Body of pancreas (tissue), 4 donors: ENCODE measurements at regions not wholly inside any gene's neighbourhood (a gene's known extent, or its start where the extent isn't known, plus 50 kb on each side); places are given as distances from the start of the nearest gene placed in this dataset.

ENCODE experiments used
- ATAC-seq: fragments of 150-250 bp; one replicate; pipeline ENCODE4 v1.9.1; 2016
- DNase-seq, 4 donors: peaks; one replicate each; pipeline ENCODE4 v3.0.0-alpha.2; 2019
- H3K27ac ChIP-seq, 4 donors: fragments of 200-600 bp; sonication (generic); 1 replicate in 3 of 4; 2 replicates in 1 of 4; pipeline versions ENCODE4 v1.5.1 to v1.6.1; 2016 to 2019; ENCODE audit warnings: mild to moderate bottlenecking in 1 of 4, mixed read lengths in 1 of 4, moderate library complexity in 1 of 4
- H3K27me3 ChIP-seq, 2 donors: fragments of 200-600 bp; sonication (generic); one replicate each; pipeline ENCODE4 v1.6.0; 2016; ENCODE audit warnings: mild to moderate bottlenecking in 1 of 2
- H3K36me3 ChIP-seq, 2 donors: fragments of 200-600 bp; sonication (generic); replicated peaks in 1 of 2; 2 replicates each; pipeline ENCODE4 v1.5.1; 2016; ENCODE audit warnings: low read depth in 2 of 2; ENCODE audit not compliant: insufficient read depth in 1 of 2
- H3K4me1 ChIP-seq: fragments of 200-600 bp; sonication (generic); one replicate; pipeline ENCODE4 v1.6.0; 2016
- H3K4me3 ChIP-seq, 2 donors: fragments of 200-600 bp; sonication (generic); 1 replicate in 1 of 2; 2 replicates in 1 of 2; pipeline ENCODE4 v1.5.1; 2016 to 2019
- H3K9me3 ChIP-seq, 3 donors: fragments of 200-600 bp; sonication (generic); 1 replicate in 2 of 3; 2 replicates in 1 of 3; pipeline ENCODE4 v1.5.1; 2016
- CTCF ChIP-seq, 7 experiments: fragments of 450-650 bp in 4 of 7; fragments of 200-600 bp in 3 of 7; sonication (generic) in 3 of 7; IDR thresholded peaks; one replicate each; pipeline ENCODE4 v1.5.1; 2016 to 2019; ENCODE audit warnings: antibody characterized with exemption in 7 of 7
- POLR2A ChIP-seq, 3 donors: fragments of 450-650 bp; IDR thresholded peaks; one replicate each; pipeline ENCODE4 v1.6.1; 2016; ENCODE audit warnings: antibody characterized with exemption in 3 of 3, mild to moderate bottlenecking in 2 of 3
- WGBS, 2 donors: methylation state at CpG; one replicate each; pipeline ENCODE4 v1.1.5; 2017; 5-methylcytosine and 5-hydroxymethylcytosine counted together
- intact Hi-C: fragments of 100-400 bp; cut with DNase I; formaldehyde crosslinking; loops from one replicate; pipeline ENCODE4 v1.15.1; 2023

GRCh38 chr5:108515517-108516105 lies 133.7 kb upstream of the FBXL17 start:
- Histone ChIP-seq H3K27ac (no peak overlapping the region), H3K27me3 (no peaks in the 10 kb centered on the region), H3K36me3 (no peaks in the 10 kb centered on the region), H3K4me1 (no peaks in the 10 kb centered on the region), H3K4me3 (no peak overlapping the region), H3K9me3 (no peaks in the 10 kb centered on the region)
- intact Hi-C loops, result no loop called here
- TF ChIP-seq POLR2A (IDR thresholded peaks at IDR 0.05) (no peak), CTCF (IDR thresholded peaks at IDR 0.05) (no peak)
- DNase-seq (no peak), ATAC-seq (no peak)
- WGBS, 2 donors, result 27 to 40% methylated on average over 1 of the region's 1 CpG

- Histone ChIP-seq H3K27me3 (no peaks in the 10 kb centered on the region), H3K4me3 (no peak overlapping the region), H3K9me3 (no peaks in the 10 kb centered on the region), H3K27ac (no peak overlapping the region), H3K36me3 (no peaks in the 10 kb centered on the region), H3K4me1 (no peaks in the 10 kb centered on the region)
- TF ChIP-seq POLR2A (IDR thresholded peaks at IDR 0.05) (no peak), CTCF (IDR thresholded peaks at IDR 0.05) (no peak)
- WGBS, 2 donors, result 83 to 89% methylated on average over 3 of the region's 3 CpGs
- no peak for DNase-seq
- no peak for ATAC-seq
- intact Hi-C loops, result no loop called here
Observed at GRCh38 chr5:108508979-108509378, 127.1 kb upstream of the FBXL17 start.

- intact Hi-C loops, result no loop called here
- no peaks in the 10 kb centered on the region for H3K4me1 ChIP-seq
- no peaks in the 10 kb centered on the region for H3K36me3 ChIP-seq
- H3K4me3 ChIP-seq, result no peak overlapping the region
- no peaks in the 10 kb centered on the region for H3K9me3 ChIP-seq
- no peaks in the 10 kb centered on the region for H3K27me3 ChIP-seq
- no peak for ATAC-seq
- TF ChIP-seq POLR2A (IDR thresholded peaks at IDR 0.05) (no peak), CTCF (IDR thresholded peaks at IDR 0.05) (no peak)
- no peak overlapping the region for H3K27ac ChIP-seq
- no peak for DNase-seq
- WGBS, 2 donors, result 75 to 80% methylated on average over 2 of the region's 2 CpGs
Observed at GRCh38 chr5:108507631-108508030, 125.7 kb upstream of the FBXL17 start.

- Histone ChIP-seq H3K9me3 (no peaks in the 10 kb centered on the region), H3K4me1 (no peaks in the 10 kb centered on the region), H3K27me3 (no peaks in the 10 kb centered on the region), H3K36me3 (no peaks in the 10 kb centered on the region), H3K4me3 (no peak overlapping the region), H3K27ac (no peak overlapping the region)
- TF ChIP-seq CTCF (IDR thresholded peaks at IDR 0.05), result no peak
- TF ChIP-seq POLR2A (IDR thresholded peaks at IDR 0.05), result no peak
- WGBS, 2 donors, result 32 to 41% methylated on average over 2 of the region's 2 CpGs
- ATAC-seq (no peak), DNase-seq (no peak)
- intact Hi-C loops, result no loop called here
Observed at GRCh38 chr5:108505608-108506007, 123.7 kb upstream of the FBXL17 start.

GRCh38 chr5:108504974-108505373 lies 123.1 kb upstream of the FBXL17 start:
- TF ChIP-seq CTCF (IDR thresholded peaks at IDR 0.05) (no peak), POLR2A (IDR thresholded peaks at IDR 0.05) (no peak)
- 70 to 90% methylated on average over 1 of the region's 1 CpG for WGBS, 2 donors
- intact Hi-C loops, result no loop called here
- ATAC-seq, result no peak
- no peaks in the 10 kb centered on the region for H3K4me1 ChIP-seq
- H3K27ac ChIP-seq, result no peak overlapping the region
- no peaks in the 10 kb centered on the region for H3K27me3 ChIP-seq
- H3K4me3 ChIP-seq, result no peak overlapping the region
- H3K36me3 ChIP-seq, result no peaks in the 10 kb centered on the region
- no peak for DNase-seq
- H3K9me3 ChIP-seq, result no peaks in the 10 kb centered on the region
